22Rv1 (cell line): ENCODE measurements at regions not wholly inside any gene's neighbourhood (a gene's known extent, or its start where the extent isn't known, plus 50 kb on each side); places are given as distances from the start of the nearest gene placed in this dataset.

Experiments
- CTCF ChIP-seq: fragments of 450-650 bp; IDR thresholded peaks from 2 replicates; pipeline ENCODE4 v1.5.1; 2017; ENCODE audit warnings: mild to moderate bottlenecking
- ZFX ChIP-seq: fragments of 450-650 bp; IDR thresholded peaks from 2 replicates; pipeline ENCODE4 v1.6.1; 2017; ENCODE audit warnings: antibody characterized with exemption, borderline replicate concordance

DNA sequence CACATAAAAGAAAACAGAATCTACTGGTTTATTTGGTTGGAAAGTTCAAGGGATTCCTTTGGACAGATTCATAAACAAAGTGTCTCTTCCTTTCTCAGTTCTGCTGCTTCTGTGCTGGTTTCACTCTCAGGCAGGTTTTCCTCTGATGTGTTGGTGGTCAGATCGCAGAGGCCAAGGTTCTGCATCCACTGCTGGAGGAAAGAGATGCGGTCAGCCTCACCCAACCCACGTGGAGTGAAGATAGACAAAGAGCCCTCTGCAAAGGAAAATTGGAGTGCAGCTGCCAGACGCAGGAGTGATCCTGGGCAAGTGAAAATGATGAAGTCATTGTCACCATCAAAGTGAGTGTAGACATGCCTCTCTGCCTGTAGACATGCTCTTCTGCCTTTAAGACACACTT is 352.0 kb downstream of the TSHZ3 start:
- TF ChIP-seq CTCF, result no peak
- no peak for TF ChIP-seq ZFX
